A549 (cell line): ENCODE measurements at regions not wholly inside any gene's neighbourhood (a gene's known extent, or its start where the extent isn't known, plus 50 kb on each side); places are given as distances from the start of the nearest gene placed in this dataset.

Experiments used
- BCL3 ChIP-seq: fragments of >200 bp; sonication (Bioruptor Twin); formaldehyde crosslinking; IDR thresholded peaks from 3 replicates; pipeline ENCODE4 v1.6.1; 2016
- CBX2 ChIP-seq: fragments of 200-600 bp; sonication (generic); IDR thresholded peaks from 2 replicates; pipeline ENCODE4 v1.6.1; 2016; ENCODE audit warnings: low read depth, mild to moderate bottlenecking, borderline replicate concordance
- CBX8 ChIP-seq: fragments of 200-600 bp; sonication (generic); IDR thresholded peaks from 2 replicates; pipeline ENCODE4 v1.6.1; 2016
- CEBPB ChIP-seq, 2 experiments: fragments of >200 bp in 1 of 2; sonication (Bioruptor Twin) in 1 of 2; formaldehyde crosslinking in 1 of 2; IDR thresholded peaks; 2 replicates each; pipeline ENCODE4 v1.6.1; 2012 to 2016
- CHD4 ChIP-seq: fragments of 200-600 bp; sonication (generic); IDR thresholded peaks from 2 replicates; pipeline ENCODE4 v1.6.1; 2016; ENCODE audit warnings: antibody characterized with exemption, mild to moderate bottlenecking, borderline replicate concordance
- EHMT2 ChIP-seq: fragments of 200-600 bp; sonication (generic); IDR thresholded peaks from 2 replicates; pipeline ENCODE4 v1.6.1; 2016; ENCODE audit warnings: antibody characterized with exemption, low read depth, mild to moderate bottlenecking, moderate library complexity
- FOSB ChIP-seq: fragments of 250-450 bp; sonication (Bioruptor Pico); IDR thresholded peaks from 2 replicates; pipeline ENCODE4 v1.5.0; 2020; ENCODE audit warnings: mild to moderate bottlenecking, moderate library complexity
- FOSL2 ChIP-seq, 2 experiments: fragments of 450-650 bp in 1 of 2; fragments of >200 bp in 1 of 2; sonication (Bioruptor Twin) in 1 of 2; formaldehyde crosslinking; IDR thresholded peaks; 2 replicates each; pipeline versions ENCODE4 v1.5.0 to v1.6.1; 2016 to 2020; ENCODE audit warnings: mild to moderate bottlenecking in 1 of 2, moderate library complexity in 1 of 2
- GATA3 ChIP-seq: IDR thresholded peaks from 2 replicates; pipeline ENCODE4 v1.6.1; 2012; ENCODE audit warnings: borderline replicate concordance
- HDAC2 ChIP-seq: fragments of 200-600 bp; sonication (generic); IDR thresholded peaks from 2 replicates; pipeline ENCODE4 v1.6.1; 2016
- HOXA7 ChIP-seq: fragments of 250-450 bp; sonication (Bioruptor Pico); IDR thresholded peaks from 2 replicates; pipeline ENCODE4 v1.5.0; 2020; ENCODE audit warnings: mild to moderate bottlenecking, moderate library complexity
- HOXB5 ChIP-seq: fragments of 250-450 bp; sonication (Bioruptor Pico); IDR thresholded peaks from 2 replicates; pipeline ENCODE4 v1.5.0; 2020; ENCODE audit warnings: mild to moderate bottlenecking, moderate library complexity
- JUN ChIP-seq, 2 experiments: fragments of >200 bp; sonication (Bioruptor Twin); formaldehyde crosslinking; IDR thresholded peaks; 2 replicates in 1 of 2; 3 replicates in 1 of 2; pipeline ENCODE4 v1.6.1; 2016 to 2017
- KDM5A ChIP-seq: fragments of 200-600 bp; sonication (generic); IDR thresholded peaks from 2 replicates; pipeline ENCODE4 v1.6.1; 2016; ENCODE audit warnings: antibody characterized with exemption, mild to moderate bottlenecking
- MAFK ChIP-seq: fragments of 450-650 bp; IDR thresholded peaks from 2 replicates; pipeline ENCODE4 v1.6.1; 2014; ENCODE audit not compliant: partially characterized antibody
- MAZ ChIP-seq: fragments of 150-350 bp; IDR thresholded peaks from 2 replicates; pipeline ENCODE4 v1.6.1; 2014; ENCODE audit warnings: antibody characterized with exemption, low read depth, low read length, borderline replicate concordance
- NFE2L2 ChIP-seq: fragments of 150-350 bp; conservative IDR thresholded peaks from 2 replicates; pipeline ENCODE4 v1.6.1; 2014; ENCODE audit warnings: low read length
- NR3C1 ChIP-seq: fragments of >200 bp; sonication (Bioruptor Twin); formaldehyde crosslinking; IDR thresholded peaks from 3 replicates; pipeline ENCODE4 v1.6.1; 2017
- PHF8 ChIP-seq: fragments of 200-600 bp; sonication (generic); IDR thresholded peaks from 2 replicates; pipeline ENCODE4 v1.6.1; 2016; ENCODE audit warnings: low read depth, mild to moderate bottlenecking, antibody characterized with exemption, moderate library complexity, borderline replicate concordance
- POLR2A ChIP-seq: IDR thresholded peaks from 2 replicates; pipeline ENCODE4 v1.6.1; 2012; ENCODE audit warnings: mild to moderate bottlenecking, low read length
- RAD21 ChIP-seq, 2 experiments: fragments of >200 bp in 1 of 2; sonication (Bioruptor Twin) in 1 of 2; formaldehyde crosslinking in 1 of 2; IDR thresholded peaks in 1 of 2; conservative IDR thresholded peaks in 1 of 2; 2 replicates in 1 of 2; 3 replicates in 1 of 2; pipeline ENCODE4 v1.6.1; 2012 to 2018; ENCODE audit warnings: inconsistent platforms in 1 of 2
- RARB ChIP-seq: fragments of 250-450 bp; sonication (Bioruptor Pico); IDR thresholded peaks from 2 replicates; pipeline ENCODE4 v1.8.0; 2021; ENCODE audit warnings: mild to moderate bottlenecking, moderate library complexity
- RCOR1 ChIP-seq: fragments of 150-350 bp; IDR thresholded peaks from 2 replicates; pipeline ENCODE4 v1.6.1; 2014; ENCODE audit warnings: antibody characterized with exemption, low read length, low read depth
- RNF2 ChIP-seq: fragments of 200-600 bp; sonication (generic); IDR thresholded peaks from 2 replicates; pipeline ENCODE4 v1.6.1; 2016; ENCODE audit warnings: low read depth, mild to moderate bottlenecking, antibody characterized with exemption, moderate library complexity, borderline replicate concordance
- TFCP2L1 ChIP-seq: fragments of 250-450 bp; sonication (Bioruptor Pico); IDR thresholded peaks from 2 replicates; pipeline ENCODE4 v1.5.0; 2021; ENCODE audit warnings: mild to moderate bottlenecking
- TP53 ChIP-seq: fragments of 250-450 bp; sonication (Bioruptor Pico); IDR thresholded peaks from 2 replicates; pipeline ENCODE4 v1.5.0; 2021; ENCODE audit warnings: mild to moderate bottlenecking, moderate library complexity
- ZNF302 ChIP-seq: fragments of 250-450 bp; sonication (Bioruptor Pico); IDR thresholded peaks from 2 replicates; pipeline ENCODE4 v1.9.0; 2021; ENCODE audit warnings: inconsistent platforms, mild to moderate bottlenecking, moderate library complexity
- ZSCAN20 ChIP-seq: fragments of 250-450 bp; sonication (Bioruptor Pico); IDR thresholded peaks from 2 replicates; pipeline ENCODE4 v1.8.0; 2022; ENCODE audit warnings: mild to moderate bottlenecking, moderate library complexity
- TF ChIP-seq, protein P1 (sequence below): IDR thresholded peaks from 2 replicates; pipeline ENCODE4 v1.6.1; 2012

DNA sequence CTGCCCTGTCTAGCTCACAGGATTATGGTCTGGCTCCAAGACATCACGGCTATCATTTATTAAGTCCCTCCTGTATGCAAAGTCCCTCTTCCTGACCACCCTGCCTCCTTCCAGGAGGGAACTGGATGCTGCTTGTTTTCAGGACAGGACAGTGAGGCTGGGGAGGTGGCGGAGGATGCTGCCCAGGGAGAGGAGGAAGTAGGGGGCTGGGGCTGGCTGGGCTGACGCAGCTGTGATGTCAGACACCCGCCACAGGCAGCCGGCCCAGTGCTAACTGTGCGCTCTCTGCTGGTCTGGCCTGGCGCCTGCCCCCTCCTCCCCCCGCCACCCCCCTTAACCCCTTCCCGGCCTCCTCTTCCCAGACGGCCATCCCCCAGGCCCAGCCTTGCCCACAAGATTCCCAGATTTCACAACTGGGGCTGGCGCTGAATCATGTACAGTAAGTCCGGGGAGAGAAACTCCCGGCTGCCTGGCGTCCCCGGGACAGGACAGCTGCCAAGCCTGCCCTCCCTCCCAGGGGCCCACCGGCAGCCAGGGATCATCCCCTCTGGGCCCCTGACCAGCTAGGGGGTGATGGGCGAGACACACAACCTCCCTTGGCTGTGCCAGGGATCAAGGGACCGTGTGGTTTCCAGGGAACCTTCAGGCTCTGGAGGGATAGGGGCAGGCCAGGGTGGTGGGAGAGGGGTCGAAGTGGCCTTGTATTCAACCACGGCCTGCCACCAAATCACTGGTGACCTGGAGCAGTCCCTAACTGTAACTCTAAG, 118.1 kb downstream of the CEBPB start (continued):
- TF ChIP-seq, protein P1, sequence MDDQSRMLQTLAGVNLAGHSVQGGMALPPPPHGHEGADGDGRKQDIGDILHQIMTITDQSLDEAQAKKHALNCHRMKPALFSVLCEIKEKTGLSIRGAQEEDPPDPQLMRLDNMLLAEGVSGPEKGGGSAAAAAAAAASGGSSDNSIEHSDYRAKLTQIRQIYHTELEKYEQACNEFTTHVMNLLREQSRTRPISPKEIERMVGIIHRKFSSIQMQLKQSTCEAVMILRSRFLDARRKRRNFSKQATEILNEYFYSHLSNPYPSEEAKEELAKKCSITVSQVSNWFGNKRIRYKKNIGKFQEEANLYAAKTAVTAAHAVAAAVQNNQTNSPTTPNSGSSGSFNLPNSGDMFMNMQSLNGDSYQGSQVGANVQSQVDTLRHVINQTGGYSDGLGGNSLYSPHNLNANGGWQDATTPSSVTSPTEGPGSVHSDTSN = no peak; the same call in none of the 2 replicates
- TF ChIP-seq FOSL2 (IDR thresholded peaks at IDR 0.05) (peak; percentile 78; the same call in 1 of the 2 replicates), FOSL2 (CRISPR knock-in tag; IDR thresholded peaks at IDR 0.05) (peak; percentile 88), HOXA7 (CRISPR knock-in tag) (peak; percentile 66; the same call in 1 of the 2 replicates), ZSCAN20 (CRISPR knock-in tag) (peak; percentile 17; the same call in 1 of the 2 replicates), KDM5A (no peak), CBX8 (no peak), HDAC2 (no peak; the same call in 1 of the 2 replicates), CBX2 (no peak), POLR2A (peak; percentile 33), CEBPB (IDR thresholded peaks at IDR 0.05) (peak; percentile 88 to 98), BCL3 (no peak; the same call in 2 of the 3 replicates), NFE2L2 (peak; percentile 7; the same call in 1 of the 2 replicates), RCOR1 (no peak), CHD4 (no peak), MAFK (no peak), EHMT2 (no peak), TP53 (CRISPR knock-in tag) (peak; percentile 81; the same call in 1 of the 2 replicates), NR3C1 (peak; percentile 75; the same call in 1 of the 3 replicates), RNF2 (no peak), FOSB (CRISPR knock-in tag) (no peak), HOXB5 (CRISPR knock-in tag) (peak; percentile 8; the same call in 1 of the 2 replicates), RARB (no peak), ZNF302 (CRISPR knock-in tag) (no peak), MAZ (no peak), PHF8 (no peak), JUN (IDR thresholded peaks at IDR 0.05) (peak; percentile 81 to 99; a peak in 4 of 5 replicates), TFCP2L1 (peak; percentile 80; the same call in 1 of the 2 replicates), GATA3 (peak; percentile 86), RAD21 (conservative IDR thresholded peaks at IDR 0.05 in 1 of 2, IDR thresholded peaks at IDR 0.05 in 1 of 2) (peak; percentile 25 to 82)
- TF ChIP-seq, all 56 proteins: peak for 21
